GM21528 (cell line): ENCODE measurements at regions not wholly inside any gene's neighbourhood (a gene's known extent, or its start where the extent isn't known, plus 50 kb on each side); places are given as distances from the start of the nearest gene placed in this dataset.
A peak's percentile ranks its signal among the peaks of the same experiment; 100 is the strongest.
"Not testable (repeated sequence)": the region's sequence is repeated elsewhere in the genome, so short reads cannot be mapped to it uniquely, and the experiment has no call there.

Experiments
- ATAC-seq: cut with Tn5 transposase; IDR thresholded peaks from one replicate; pipeline ENCODE4 v1.9.1; 2021; ENCODE audit warnings: mild to moderate bottlenecking, moderate library complexity; ENCODE audit not compliant: unreplicated experiment, low FRiP score

GRCh38 chr9:88831713-88832407, 159.4 kb upstream of the S1PR3 start:
- no peak for ATAC-seq

- no peak for ATAC-seq
Measured at GRCh38 chr9:88833946-88834345, 157.3 kb upstream of the S1PR3 start.

- peak; percentile 85 for ATAC-seq
Measured at GRCh38 chr9:88835038-88835466, 156.2 kb upstream of the S1PR3 start.

- ATAC-seq, result no peak
Measured at GRCh38 chr9:88835772-88836171, 155.5 kb upstream of the S1PR3 start.

- ATAC-seq, result no peak
Measured at GRCh38 chr9:88837731-88838130, 153.5 kb upstream of the S1PR3 start.

- not testable (repeated sequence) for ATAC-seq
Measured at GRCh38 chr9:88849878-88850277, 141.4 kb upstream of the S1PR3 start.

GRCh38 chr9:88852794-88853193, 138.5 kb upstream of the S1PR3 start:
- ATAC-seq, result no peak

GRCh38 chr9:88870627-88871026, 120.6 kb upstream of the S1PR3 start:
- no peak for ATAC-seq

- no peak for ATAC-seq
Measured at GRCh38 chr9:88871669-88872068, 119.6 kb upstream of the S1PR3 start.

GRCh38 chr9:88872192-88872946, 118.9 kb upstream of the S1PR3 start:
- no peak for ATAC-seq

GRCh38 chr9:88873635-88874034, 117.6 kb upstream of the S1PR3 start:
- no peak for ATAC-seq

- no peak for ATAC-seq
Measured at GRCh38 chr9:88874391-88874790, 116.9 kb upstream of the S1PR3 start.

GRCh38 chr9:88875400-88876120, 115.7 kb upstream of the S1PR3 start:
- ATAC-seq, result no peak

GRCh38 chr9:88880199-88880598, 111.1 kb upstream of the S1PR3 start:
- ATAC-seq, result no peak

- not testable (repeated sequence) for ATAC-seq
Measured at GRCh38 chr9:88884291-88884690, 107.0 kb upstream of the S1PR3 start.

GRCh38 chr9:88886762-88887161, 104.5 kb upstream of the S1PR3 start:
- not testable (repeated sequence) for ATAC-seq

- no peak for ATAC-seq
Measured at GRCh38 chr9:88889386-88889785, 101.9 kb upstream of the S1PR3 start.

GRCh38 chr9:88890546-88890945, 100.7 kb upstream of the S1PR3 start:
- ATAC-seq, result no peak

GRCh38 chr9:88891040-88891439, 100.2 kb upstream of the S1PR3 start:
- no peak for ATAC-seq

GRCh38 chr9:88892724-88893123, 98.5 kb upstream of the S1PR3 start:
- ATAC-seq, result no peak

GRCh38 chr9:88897081-88897480, 94.2 kb upstream of the S1PR3 start:
- ATAC-seq, result no peak
